ENCODE measurements at regions not wholly inside any gene's neighbourhood (a gene's known extent, or its start where the extent isn't known, plus 50 kb on each side); places are given as distances from the start of the nearest gene placed in this dataset.

GRCh38 chr6:141498977-141499376, 633.7 kb upstream of the GJE1 start:
- TF ChIP-seq CTCF (conservative IDR thresholded peaks at IDR 0.05; ENCODE audit: low read depth, low read length) = no peak
- DNase-seq (ENCODE audit: low read depth) = no peak
- no peak overlapping the region for H3K4me3 ChIP-seq (ENCODE audit: low read length)

GRCh38 chr6:141492521-141493284, 640.0 kb upstream of the GJE1 start:
- H3K4me3 ChIP-seq (ENCODE audit: low read length) = no peak overlapping the region
- TF ChIP-seq CTCF (conservative IDR thresholded peaks at IDR 0.05; ENCODE audit: low read depth, low read length) = no peak
- DNase-seq (ENCODE audit: low read depth) = no peak

- DNase-seq (ENCODE audit: low read depth) = no peak
- no peak overlapping the region for H3K4me3 ChIP-seq (ENCODE audit: low read length)
- TF ChIP-seq CTCF (conservative IDR thresholded peaks at IDR 0.05; ENCODE audit: low read depth, low read length) = no peak
Measured at GRCh38 chr6:141491684-141492083, 641.0 kb upstream of the GJE1 start.

GRCh38 chr6:141490982-141491381, 641.7 kb upstream of the GJE1 start:
- no peak for TF ChIP-seq CTCF (conservative IDR thresholded peaks at IDR 0.05; ENCODE audit: low read depth, low read length)
- DNase-seq (ENCODE audit: low read depth) = no peak
- H3K4me3 ChIP-seq (ENCODE audit: low read length) = no peak overlapping the region

- DNase-seq (ENCODE audit: low read depth) = no peak
- no peak for TF ChIP-seq CTCF (conservative IDR thresholded peaks at IDR 0.05; ENCODE audit: low read depth, low read length)
- no peak overlapping the region for H3K4me3 ChIP-seq (ENCODE audit: low read length)
Measured at GRCh38 chr6:141488488-141488887, 644.2 kb upstream of the GJE1 start.

- no peak for TF ChIP-seq CTCF (conservative IDR thresholded peaks at IDR 0.05; ENCODE audit: low read depth, low read length)
- DNase-seq (ENCODE audit: low read depth) = no peak
- no peak overlapping the region for H3K4me3 ChIP-seq (ENCODE audit: low read length)
Measured at GRCh38 chr6:141486942-141487341, 645.8 kb upstream of the GJE1 start.

- no peak overlapping the region for H3K4me3 ChIP-seq (ENCODE audit: low read length)
- DNase-seq (ENCODE audit: low read depth) = no peak
- no peak for TF ChIP-seq CTCF (conservative IDR thresholded peaks at IDR 0.05; ENCODE audit: low read depth, low read length)
Measured at GRCh38 chr6:141484711-141485110, 648.0 kb upstream of the GJE1 start.
